Stimulated activated CD4-positive, alpha-beta T cell treated with anti-CD3 and anti-CD28 coated beads, Interleukin-4, amount 100 ng/mL, for 48 hours (primary cell): ENCODE measurements at regions not wholly inside any gene's neighbourhood (a gene's known extent, or its start where the extent isn't known, plus 50 kb on each side); places are given as distances from the start of the nearest gene placed in this dataset.

ENCODE experiments used
- DNase-seq, 2 donors: peaks; one replicate each; pipeline ENCODE4 v3.0.0-alpha.2; 2020; ENCODE audit warnings: low read depth in 2 of 2

DNA sequence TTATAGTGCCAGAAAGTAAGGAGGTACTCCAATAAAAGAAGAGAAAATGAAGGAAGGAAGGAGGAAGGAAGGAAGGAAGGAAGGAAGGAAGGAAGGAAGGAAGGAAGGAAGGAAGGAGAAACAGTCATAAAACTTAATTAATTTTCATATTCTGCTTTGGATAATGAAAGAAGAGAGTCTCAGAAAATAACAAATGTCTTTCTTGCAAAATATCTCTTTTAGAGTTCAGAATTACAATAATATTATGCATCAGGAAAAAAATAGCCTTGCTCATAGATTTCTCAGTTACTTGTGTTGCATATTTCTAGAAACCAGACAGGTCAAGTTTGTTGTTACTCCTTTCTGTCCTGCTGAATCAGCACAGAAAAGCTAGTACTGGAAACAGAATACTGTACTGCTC lies 130.1 kb upstream of the DKK2 start:
- no peak for DNase-seq

DNA sequence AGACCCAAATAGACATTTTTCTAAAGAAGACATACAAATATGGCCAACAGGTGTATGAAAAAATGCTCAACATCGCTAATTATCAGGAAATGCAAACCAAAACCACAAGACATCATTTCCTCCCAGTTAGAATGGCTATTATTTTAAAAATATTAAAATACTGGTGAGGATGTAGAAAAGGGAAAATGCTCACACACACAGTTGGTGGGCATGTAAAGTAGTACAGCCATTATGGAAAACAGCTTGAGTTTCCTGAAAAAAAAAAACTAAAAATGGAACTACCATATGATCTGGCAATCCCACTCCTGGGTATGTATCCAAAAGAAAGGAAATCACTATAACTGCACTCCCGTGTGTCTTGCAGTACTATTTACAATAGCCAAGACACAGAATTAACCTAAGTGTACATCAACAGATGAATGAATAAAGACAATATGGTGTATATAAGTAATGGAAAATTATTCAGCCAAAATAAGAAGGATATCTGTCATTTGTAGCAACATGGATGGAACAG lies 128.9 kb upstream of the DKK2 start:
- no peak for DNase-seq

DNA sequence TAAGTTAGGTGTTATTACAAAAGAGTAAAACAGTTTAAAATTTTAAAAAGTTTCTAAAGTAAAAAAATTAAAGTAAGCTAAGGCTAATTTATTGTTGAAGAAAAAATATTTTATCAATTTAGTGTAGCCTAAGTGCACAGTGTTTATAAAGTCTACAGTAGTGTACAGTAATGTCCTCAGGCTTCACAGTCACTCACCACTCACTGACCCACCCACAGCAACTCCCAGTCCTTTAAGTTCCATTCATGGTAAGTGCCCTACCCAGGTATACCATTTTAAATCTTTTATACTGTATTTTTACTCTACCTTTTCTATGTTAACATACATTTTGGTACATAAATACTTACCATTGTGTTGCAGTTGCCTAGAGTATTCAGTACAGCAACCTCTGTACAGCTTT lies 120.3 kb upstream of the DKK2 start:
- DNase-seq, result no peak

DNA sequence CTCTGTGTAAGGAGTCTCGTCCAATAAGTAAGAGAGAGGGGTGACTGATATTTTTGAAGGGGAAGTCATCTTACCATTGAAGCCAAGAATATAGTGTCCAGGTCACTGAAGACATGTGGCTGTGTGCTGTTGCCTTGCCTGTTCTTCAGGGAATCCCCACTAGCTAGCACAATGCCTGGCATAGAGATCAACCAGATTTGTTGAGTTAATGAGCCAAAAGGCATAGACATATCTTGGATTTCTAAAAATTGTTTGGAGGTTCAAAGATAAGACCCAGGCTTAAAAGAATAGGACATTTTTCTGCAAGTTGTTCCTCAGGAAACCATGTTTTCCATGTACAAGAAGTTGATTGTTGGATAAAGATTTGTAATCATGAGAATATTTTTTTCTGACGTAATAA lies 119.3 kb upstream of the DKK2 start:
- no peak for DNase-seq

DNA sequence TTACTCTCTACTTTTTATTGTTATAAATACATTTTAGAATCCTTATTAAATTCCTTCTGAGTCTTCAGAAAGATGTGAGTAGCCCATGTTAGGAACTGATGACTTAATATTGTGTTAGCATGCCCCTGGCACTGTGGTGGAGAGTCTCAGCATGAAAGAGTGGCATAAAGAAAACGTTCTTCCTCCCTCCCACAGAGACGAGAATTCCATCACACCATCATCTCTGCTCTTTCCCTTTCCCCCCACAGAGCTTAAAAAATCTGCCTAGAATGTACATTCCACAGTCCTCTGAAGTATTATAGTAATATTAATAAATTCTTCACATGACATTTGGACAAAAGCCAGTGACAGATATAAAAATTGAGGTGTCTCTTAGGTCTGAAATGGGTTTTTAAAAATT lies 117.8 kb upstream of the DKK2 start:
- no peak for DNase-seq

DNA sequence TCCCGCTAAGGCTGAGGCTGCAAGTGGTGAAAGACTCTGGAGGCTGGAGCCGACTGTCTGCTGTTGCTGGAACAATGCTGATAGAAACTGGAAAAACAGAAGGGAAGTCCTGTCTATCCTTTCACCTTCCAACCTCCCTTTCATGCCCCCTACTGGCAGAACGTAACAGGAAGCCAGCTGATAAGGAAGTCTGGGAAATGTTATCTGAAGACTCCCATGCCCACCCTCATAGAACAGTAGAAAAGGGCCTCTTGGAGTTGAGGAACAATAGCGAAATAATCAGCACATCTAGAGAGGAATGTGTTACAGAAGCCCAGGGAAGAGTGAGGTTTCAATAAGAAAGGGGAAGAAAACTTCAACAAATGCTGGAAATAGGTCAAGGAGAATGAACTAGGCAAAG lies 117.1 kb upstream of the DKK2 start:
- no peak for DNase-seq

DNA sequence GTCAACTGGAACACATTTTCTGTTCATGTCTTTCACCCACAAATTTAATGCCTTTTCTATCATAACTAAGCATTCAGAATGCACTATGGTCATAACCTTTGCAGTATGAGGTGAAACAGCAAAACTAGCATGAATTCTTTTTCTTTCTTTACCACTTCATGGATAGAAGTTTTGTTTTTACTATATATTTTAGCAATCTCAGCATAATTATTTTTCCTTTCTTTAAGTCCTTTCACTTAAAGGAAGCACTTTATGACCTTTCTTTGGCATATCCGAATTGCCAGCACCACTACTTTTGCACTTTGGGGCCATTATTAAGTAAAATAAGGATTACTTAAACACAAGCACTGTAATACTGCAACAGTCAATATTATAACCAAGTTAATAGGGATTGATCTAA lies 115.1 kb upstream of the DKK2 start:
- no peak for DNase-seq

DNA sequence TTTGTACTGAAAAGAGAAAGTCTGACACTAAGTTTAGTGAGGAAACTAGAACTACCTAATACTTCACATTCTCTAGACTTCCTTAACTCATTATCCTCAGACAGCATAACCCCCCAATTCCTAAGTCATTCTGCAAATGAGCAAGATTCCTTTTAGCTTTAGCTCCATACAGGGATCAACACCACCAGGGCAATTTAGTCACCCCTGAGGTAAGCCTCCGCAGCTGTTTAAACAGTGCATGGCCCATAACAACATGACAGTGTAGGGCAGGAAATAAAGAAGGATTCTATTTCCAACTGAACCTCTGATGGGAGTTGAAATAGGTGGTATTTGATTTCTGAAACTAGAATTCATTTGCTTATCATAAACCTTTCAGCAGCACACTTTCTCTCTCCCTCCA lies 112.8 kb upstream of the DKK2 start:
- DNase-seq, result no peak

DNA sequence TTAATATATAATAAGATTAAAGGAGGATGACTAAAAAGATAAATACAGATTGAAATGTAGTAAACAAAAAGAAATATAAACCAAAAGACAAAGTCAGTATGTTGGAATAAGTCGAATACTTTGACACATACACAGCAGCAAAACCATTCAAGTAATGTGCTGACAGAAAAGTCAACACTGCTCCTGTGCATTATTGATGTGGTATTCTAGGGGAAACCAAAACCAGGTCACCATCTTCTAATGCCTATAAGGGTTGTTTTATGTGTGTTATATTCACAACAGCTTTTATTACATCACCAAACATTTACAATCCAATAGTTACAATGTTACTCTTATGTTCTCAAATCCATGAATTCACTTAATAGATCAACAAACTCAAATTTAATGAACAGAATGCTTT lies 111.8 kb upstream of the DKK2 start:
- DNase-seq, result no peak

DNA sequence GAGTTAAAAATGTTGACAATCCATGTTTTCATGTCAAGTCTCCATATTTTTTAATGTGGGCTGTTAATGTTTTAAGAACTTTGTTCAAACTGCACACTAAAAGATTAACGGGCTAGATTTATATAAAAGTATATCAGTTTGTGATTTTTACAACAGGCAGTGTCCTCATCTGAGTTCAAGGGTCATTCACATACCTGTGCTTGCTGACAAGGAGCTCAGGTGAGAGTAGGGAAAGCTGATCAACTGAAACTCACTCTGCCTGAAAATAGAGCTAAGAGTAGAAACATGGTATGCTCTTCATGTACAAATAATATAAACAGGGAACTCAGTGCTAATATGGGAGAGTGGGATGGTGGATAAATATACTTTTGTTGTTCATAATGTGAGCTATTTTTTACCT lies 102.3 kb upstream of the DKK2 start:
- DNase-seq, result no peak

DNA sequence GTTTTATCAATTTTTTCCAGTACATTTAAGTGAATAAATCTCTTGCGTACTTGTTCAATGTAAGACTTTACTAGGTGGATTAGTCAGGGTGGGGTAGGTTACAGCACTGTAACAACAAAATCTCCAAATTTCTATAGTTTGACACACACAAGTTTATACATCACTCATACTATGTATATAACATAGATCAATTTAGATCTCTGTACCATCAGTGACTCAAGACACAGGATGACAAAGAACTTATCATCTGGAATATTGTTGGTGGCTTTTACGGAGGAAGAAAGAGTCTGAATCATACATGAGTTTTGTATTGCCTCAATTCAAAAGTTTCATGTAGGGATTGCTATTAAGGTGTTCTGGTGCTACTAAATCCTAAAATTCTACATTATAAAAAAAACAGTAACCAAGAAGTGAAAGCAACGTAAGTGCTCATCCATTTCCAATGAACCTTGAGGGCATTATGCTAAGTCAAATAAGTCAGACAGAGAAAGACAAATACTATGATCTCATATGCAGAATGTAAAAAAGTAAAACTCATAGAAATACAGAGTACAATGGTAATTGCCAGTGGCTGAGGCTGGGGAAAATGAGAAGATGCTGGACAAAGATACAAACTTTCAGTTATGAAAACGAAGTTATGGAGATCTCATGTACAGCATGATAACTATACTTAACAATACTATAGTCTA lies 98.0 kb upstream of the DKK2 start:
- no peak for DNase-seq

DNA sequence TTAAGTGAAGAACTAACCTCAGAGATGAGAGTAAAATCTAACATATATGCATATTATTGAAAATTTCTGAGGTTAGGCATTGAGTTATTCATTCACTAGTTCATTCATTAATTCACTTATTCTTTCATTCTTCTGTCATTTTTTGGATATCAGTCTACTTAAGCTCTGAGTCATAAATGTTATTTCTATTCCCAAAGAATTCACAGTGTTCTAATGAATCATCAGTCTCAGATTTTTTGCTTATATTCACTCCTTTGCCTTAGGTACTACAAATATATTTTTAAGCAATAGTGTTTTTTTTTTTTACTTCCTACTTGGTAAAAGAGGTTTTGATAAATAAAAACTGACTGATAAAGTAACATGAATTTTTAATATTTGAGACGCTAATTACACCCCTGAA lies 95.2 kb upstream of the DKK2 start:
- no peak for DNase-seq

DNA sequence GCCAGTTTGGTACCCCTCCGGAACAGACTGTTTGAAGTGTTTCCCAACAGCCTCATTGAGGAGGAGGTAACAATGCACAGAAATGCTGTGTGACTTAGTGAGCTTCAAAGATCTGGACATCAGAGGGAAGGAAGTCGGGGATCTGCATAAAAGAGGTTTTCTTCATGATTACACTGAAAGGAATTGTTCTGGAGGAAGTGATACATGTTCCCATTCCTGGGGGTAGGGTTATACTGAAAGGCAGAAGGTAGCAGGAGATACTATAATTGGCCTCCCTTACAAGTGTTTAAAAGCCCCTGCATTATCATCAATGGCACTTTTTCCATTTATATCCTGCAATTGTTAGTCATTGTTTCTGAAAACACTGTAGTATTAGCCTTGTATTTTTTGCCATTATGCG lies 94.0 kb upstream of the DKK2 start:
- no peak for DNase-seq

DNA sequence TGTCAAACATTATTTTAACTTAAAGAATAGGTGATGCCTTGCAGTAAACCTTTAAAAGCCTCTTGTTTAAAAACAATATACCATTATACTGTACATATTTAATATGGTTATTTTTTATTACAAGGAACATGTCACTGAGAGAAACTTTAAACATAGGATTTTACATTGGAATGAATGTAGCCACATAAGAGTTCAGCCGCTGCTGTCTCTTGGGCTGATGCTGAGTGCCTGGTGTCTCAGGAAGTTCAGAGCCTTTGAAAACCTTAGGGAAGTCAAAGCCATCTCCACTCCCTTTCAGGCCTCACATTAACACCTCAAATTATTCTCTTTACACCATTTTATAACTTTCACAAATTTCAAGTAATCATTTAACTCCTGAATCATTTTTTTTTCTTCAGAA lies 93.5 kb upstream of the DKK2 start:
- no peak for DNase-seq

DNA sequence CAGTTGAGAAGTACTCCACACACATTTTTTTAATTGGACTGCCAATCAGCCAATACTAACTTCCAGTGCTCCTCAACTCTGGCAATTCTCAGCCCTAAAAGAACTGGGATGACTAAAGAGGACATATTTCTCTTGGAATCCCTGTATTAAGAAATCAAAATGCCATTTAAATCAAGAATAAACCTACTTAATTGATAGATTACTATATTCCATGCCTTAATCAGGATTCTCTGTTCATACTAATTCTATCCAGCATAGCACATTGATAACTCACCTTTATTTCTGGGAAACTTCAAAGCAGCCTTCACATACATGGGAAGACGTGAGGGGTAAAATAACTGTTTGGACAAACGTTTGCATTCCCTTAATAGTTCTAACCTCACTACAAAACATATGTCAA lies 93.0 kb upstream of the DKK2 start:
- no peak for DNase-seq

DNA sequence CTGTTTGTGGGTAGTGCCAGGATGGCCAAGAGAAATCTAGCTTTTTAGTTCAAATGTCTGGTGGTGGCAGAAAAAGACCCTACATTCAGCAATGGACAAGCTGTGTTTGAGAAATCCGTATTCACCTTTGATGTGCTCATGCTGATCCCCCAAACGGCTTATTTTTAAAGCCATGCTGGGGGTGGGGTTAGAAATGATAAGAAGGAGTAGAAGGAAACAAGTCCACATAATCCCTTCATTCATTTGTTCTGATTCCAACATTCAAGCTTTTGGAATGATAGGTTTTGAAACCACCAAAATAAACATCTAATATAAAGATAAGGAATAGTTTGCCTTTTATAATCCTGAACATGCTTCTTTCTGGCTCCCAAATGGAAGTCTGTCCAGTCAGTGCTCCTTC lies 92.0 kb upstream of the DKK2 start:
- no peak for DNase-seq

DNA sequence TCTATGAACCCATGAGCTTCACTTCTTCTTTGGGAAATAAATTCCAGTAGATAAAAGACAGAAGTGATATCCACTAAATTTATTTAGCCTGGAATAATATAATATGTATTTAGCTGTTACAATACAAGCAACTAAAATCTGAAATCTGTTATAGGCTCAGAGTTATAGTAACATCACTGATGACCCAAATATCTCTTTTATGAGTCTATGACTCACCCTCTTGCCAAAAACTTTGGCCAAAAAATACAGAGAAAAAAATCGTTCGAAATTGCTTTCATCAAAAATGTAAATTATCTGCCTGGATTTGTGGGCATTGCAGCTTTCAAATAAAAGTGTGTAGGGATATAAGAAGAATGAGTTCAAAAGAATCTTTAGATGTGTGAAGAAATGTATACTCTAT lies 89.4 kb upstream of the DKK2 start:
- no peak for DNase-seq

DNA sequence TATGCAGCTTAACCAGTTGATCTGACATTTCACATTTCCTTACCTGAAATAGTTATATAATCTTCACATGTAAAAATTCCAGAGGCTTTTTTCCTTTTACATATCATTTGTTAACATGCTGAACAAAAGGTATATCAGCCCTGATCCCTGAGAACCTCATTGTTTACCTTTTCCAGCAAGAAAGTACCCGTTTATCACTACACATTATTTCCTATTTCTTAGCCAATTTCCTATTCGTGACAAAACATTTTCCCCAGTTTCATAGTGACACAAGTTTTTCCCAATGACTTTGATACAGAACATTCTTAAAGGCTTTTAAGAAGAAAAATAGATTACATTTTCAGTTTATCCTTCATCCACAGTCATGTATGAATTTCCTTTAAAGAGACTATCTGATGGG lies 86.6 kb upstream of the DKK2 start:
- no peak for DNase-seq

DNA sequence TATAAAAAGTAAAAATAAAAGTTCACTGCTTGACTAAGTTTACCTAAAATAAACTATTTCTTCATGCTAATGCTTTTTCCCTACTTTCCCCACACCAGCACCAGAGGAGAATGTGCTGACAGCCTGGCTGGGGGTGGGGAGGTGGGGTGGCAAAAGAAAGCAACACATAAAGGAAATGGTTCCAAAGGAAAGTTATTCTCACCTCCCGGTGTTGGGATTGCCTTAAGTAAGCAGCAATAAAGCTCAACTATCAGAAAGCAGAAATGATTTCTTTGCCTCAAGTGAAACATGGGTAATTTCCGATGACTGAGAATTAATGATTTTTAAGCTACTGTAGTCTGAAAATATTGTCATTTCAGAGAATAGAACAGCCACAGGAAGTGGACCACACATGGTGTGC lies 84.5 kb upstream of the DKK2 start:
- no peak for DNase-seq

DNA sequence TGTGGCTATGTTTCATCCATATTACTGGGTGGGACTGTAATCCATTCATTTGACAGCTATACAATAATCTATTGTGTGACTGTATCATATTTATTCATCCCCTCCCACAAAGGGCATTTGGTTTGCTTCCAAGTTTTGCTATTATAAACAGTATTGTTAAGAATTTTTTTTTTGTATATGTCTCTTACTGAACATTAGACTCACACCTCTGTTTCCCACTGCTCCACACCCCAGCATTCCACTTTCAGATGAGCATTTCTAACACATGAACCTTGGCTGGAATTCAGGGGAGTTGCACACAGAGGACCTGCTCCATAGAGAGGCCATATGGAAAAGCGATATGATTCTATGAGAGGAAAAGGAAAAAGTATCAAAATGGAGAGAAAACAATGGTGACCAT lies 81.6 kb upstream of the DKK2 start:
- DNase-seq, result no peak

DNA sequence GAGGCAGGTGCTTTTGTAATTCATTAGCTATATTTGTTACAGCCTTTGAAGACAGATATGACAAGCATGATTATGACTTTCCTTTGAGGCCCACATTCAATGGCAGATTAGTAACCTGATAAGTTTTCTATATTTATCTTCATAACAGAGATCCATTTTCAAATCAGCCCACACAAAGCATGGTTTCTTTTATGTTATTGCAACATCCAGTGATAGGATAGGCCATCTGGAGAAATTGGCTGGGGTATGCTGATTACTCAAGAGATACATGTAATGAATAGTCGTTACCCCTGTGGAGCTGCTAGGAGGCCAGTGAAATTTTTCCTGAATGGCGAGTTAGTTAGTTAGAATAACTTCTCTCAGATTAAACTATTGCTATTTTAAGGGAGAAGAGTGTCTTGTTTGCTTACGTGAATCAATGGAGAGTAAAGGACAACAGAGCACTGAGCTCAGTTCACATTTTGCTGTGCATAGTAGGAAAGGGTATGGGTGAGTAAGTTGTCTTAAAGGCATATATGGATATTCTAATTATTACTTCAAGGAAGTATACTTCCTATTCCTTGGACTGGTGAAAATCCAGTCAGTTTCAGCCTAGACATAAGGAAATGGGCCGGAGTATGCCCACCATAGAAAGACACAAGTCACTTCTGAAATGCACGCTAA lies 79.2 kb upstream of the DKK2 start:
- no peak for DNase-seq

DNA sequence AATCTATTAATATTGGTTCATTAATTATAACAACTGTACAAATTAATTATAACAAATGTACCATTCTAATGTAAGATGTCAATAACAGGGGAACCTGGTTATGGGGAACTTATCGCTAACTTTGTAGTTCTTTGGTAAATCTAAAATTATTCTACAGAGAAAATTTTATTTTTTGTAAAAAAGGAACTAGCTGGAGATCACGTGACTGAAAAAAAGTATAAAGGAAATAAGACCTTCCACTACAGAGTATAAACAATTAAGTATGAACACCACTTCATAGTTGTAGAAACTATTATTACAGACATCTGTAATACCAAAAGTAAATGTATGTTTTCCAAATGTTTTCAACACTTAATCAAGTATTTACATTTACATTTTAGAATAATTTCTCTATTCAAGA lies 77.9 kb upstream of the DKK2 start:
- no peak for DNase-seq

DNA sequence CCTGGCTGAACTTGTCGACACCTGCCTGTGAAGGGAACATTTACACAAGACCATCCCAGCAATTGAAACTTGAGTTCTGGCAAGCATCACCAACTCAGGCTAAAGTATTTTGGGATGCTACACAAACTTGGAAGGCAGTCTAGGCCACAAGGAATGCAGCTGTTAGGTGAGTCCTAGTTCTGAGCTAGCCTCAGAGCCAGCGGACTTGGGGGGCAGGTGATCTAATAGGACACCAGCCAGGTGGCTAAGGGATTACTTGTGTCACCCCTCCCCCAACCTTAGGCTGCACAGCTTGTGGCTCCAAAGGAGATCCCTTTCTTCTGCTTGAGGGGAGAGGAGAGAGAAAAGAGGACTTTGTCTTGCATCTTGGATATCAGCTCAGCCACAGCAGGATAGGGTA lies 62.3 kb upstream of the DKK2 start:
- no peak for DNase-seq

DNA sequence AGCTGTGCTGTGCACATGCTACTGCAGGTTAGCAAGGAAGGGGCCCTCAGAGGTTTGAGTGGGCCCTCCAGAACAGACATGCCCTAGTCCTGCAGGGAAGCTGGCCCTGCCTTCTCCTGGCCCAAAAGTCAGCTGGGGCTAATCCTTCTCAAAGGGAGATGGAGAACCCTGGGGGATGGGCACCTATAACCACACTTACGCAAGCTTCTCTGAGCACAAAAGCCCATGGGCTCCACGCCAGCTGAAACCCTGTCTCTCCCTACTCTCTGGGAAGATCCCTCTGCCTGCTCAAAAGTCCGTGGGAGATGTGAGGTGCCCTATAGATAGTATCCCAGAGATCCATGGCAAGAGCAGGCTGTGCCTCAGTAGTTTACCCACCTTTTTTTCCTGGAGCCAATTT lies 58.9 kb upstream of the DKK2 start:
- no peak for DNase-seq
